GM23338 (cell line): ENCODE measurements at regions not wholly inside any gene's neighbourhood (a gene's known extent, or its start where the extent isn't known, plus 50 kb on each side); places are given as distances from the start of the nearest gene placed in this dataset.

Experiments used
- ATAC-seq: fragments of 200-7000 bp; cut with Tn5 transposase; 3 replicates; pipeline ENCODE4 v1.9.1; 2020
- DNase-seq: peaks from one replicate; pipeline ENCODE4 v3.0.0-alpha.2; 2015; ENCODE audit warnings: low spot score
- H2AFZ ChIP-seq: fragments of 200-600 bp; sonication (generic); 2 replicates; pipeline ENCODE4 v1.8.0; 2016; ENCODE audit warnings: antibody characterized with exemption, mild to moderate bottlenecking, moderate library complexity
- H3F3A ChIP-seq: fragments of 200-600 bp; sonication (generic); replicated peaks from 2 replicates; pipeline ENCODE4 v1.8.0; 2017; ENCODE audit warnings: antibody characterized with exemption, mixed run types, low read depth
- H3K27ac ChIP-seq: fragments of 200-600 bp; sonication (generic); 2 replicates; pipeline ENCODE4 v1.6.1; 2016; ENCODE audit warnings: low read depth
- H3K27me3 ChIP-seq: fragments of 200-600 bp; sonication (generic); 2 replicates; pipeline ENCODE4 v1.8.0; 2016; ENCODE audit warnings: mild to moderate bottlenecking, mixed run types, moderate library complexity; ENCODE audit not compliant: insufficient read depth
- H3K36me3 ChIP-seq: fragments of 200-600 bp; sonication (generic); 2 replicates; pipeline ENCODE4 v1.8.0; 2016; ENCODE audit warnings: mild to moderate bottlenecking; ENCODE audit not compliant: insufficient read depth
- H3K4me1 ChIP-seq: fragments of 200-600 bp; sonication (generic); 2 replicates; pipeline ENCODE4 v1.8.0; 2016; ENCODE audit warnings: mild to moderate bottlenecking, moderate library complexity; ENCODE audit not compliant: insufficient read depth
- H3K4me2 ChIP-seq: fragments of 200-600 bp; sonication (generic); 2 replicates; pipeline ENCODE4 v1.7.1; 2017; ENCODE audit warnings: mixed run types
- H3K4me3 ChIP-seq: fragments of 200-600 bp; sonication (generic); 2 replicates; pipeline ENCODE4 v1.6.1; 2016; ENCODE audit warnings: mixed run types
- H3K79me2 ChIP-seq: fragments of 200-600 bp; sonication (generic); replicated peaks from 2 replicates; pipeline ENCODE4 v1.8.0; 2017; ENCODE audit warnings: mild to moderate bottlenecking; ENCODE audit not compliant: insufficient read depth
- H3K9me2 ChIP-seq: fragments of 200-600 bp; sonication (generic); 2 replicates; pipeline ENCODE4 v1.8.0; 2017; ENCODE audit not compliant: insufficient read depth
- H4K20me1 ChIP-seq: fragments of 200-600 bp; sonication (generic); replicated peaks from 2 replicates; pipeline ENCODE4 v1.8.0; 2017; ENCODE audit warnings: mild to moderate bottlenecking; ENCODE audit not compliant: insufficient read depth
- H3K27ac Mint-ChIP-seq: 2 replicates; pipeline ENCODE4 v1.8.0; 2020; ENCODE audit warnings: inconsistent platforms, mild to moderate bottlenecking, moderate library complexity, mixed read lengths
- H3K27me3 Mint-ChIP-seq: 3 replicates; pipeline ENCODE4 v1.8.0; 2022; ENCODE audit warnings: low read depth, mild to moderate bottlenecking, moderate library complexity, mixed read lengths, inconsistent platforms; ENCODE audit not compliant: insufficient read depth, poor library complexity
- H3K36me3 Mint-ChIP-seq: 3 replicates; pipeline ENCODE4 v1.8.0; 2021; ENCODE audit warnings: low read depth, mild to moderate bottlenecking, inconsistent platforms, moderate library complexity, mixed read lengths
- H3K4me1 Mint-ChIP-seq: 3 replicates; pipeline ENCODE4 v1.8.0; 2020; ENCODE audit warnings: mild to moderate bottlenecking, inconsistent platforms, mixed read lengths
- H3K4me3 Mint-ChIP-seq: 3 replicates; pipeline ENCODE4 v1.8.0; 2021; ENCODE audit warnings: moderate library complexity, mild to moderate bottlenecking, inconsistent platforms, mixed read lengths
- H3K9me3 Mint-ChIP-seq: 3 replicates; pipeline ENCODE4 v1.8.0; 2020; ENCODE audit warnings: moderate library complexity, mild to moderate bottlenecking, inconsistent platforms, mixed read lengths
- CTCF ChIP-seq, 2 experiments: fragments of 200-600 bp in 1 of 2; sonication (generic) in 1 of 2; conservative IDR thresholded peaks; 2 replicates each; pipeline versions ENCODE4 v1.5.1 to v1.6.1; 2016 to 2017; ENCODE audit warnings: antibody characterized with exemption in 2 of 2, low read depth in 2 of 2, mild to moderate bottlenecking in 2 of 2, moderate library complexity in 1 of 2
- EZH2 ChIP-seq: fragments of 200-600 bp; sonication (generic); IDR thresholded peaks from one replicate; pipeline ENCODE4 v1.8.0; 2017; ENCODE audit warnings: antibody characterized with exemption, mild to moderate bottlenecking, low read depth; ENCODE audit not compliant: unreplicated experiment
- EZH2phosphoT487 ChIP-seq: fragments of 200-600 bp; sonication (generic); IDR thresholded peaks from one replicate; pipeline ENCODE4 v1.8.1; 2018; ENCODE audit warnings: antibody characterized with exemption; ENCODE audit not compliant: unreplicated experiment
- JUNB ChIP-seq: IDR thresholded peaks from one replicate; pipeline ENCODE4 v1.6.1; 2016; ENCODE audit warnings: antibody characterized with exemption; ENCODE audit not compliant: unreplicated experiment
- NANOG ChIP-seq: IDR thresholded peaks from 2 replicates; pipeline ENCODE4 v1.6.1; 2016; ENCODE audit warnings: antibody characterized with exemption, borderline replicate concordance
- ZNF114 ChIP-seq: fragments of 250-450 bp; sonication (Bioruptor Pico); IDR thresholded peaks from 2 replicates; pipeline ENCODE4 v1.5.0; 2020; ENCODE audit warnings: mild to moderate bottlenecking, moderate library complexity
- ZNF331 ChIP-seq: fragments of 250-450 bp; sonication (Bioruptor Pico); IDR thresholded peaks from 2 replicates; pipeline ENCODE4 v1.5.0; 2020; ENCODE audit warnings: low read depth, mild to moderate bottlenecking, moderate library complexity
- ZNF462 ChIP-seq: fragments of 250-450 bp; sonication (Bioruptor Pico); IDR thresholded peaks from 2 replicates; pipeline ENCODE4 v1.5.0; 2020; ENCODE audit warnings: mild to moderate bottlenecking, moderate library complexity
- TF ChIP-seq, protein P1 (sequence below): IDR thresholded peaks from one replicate; pipeline ENCODE4 v1.6.1; 2018; ENCODE audit warnings: antibody characterized with exemption; ENCODE audit not compliant: unreplicated experiment

DNA sequence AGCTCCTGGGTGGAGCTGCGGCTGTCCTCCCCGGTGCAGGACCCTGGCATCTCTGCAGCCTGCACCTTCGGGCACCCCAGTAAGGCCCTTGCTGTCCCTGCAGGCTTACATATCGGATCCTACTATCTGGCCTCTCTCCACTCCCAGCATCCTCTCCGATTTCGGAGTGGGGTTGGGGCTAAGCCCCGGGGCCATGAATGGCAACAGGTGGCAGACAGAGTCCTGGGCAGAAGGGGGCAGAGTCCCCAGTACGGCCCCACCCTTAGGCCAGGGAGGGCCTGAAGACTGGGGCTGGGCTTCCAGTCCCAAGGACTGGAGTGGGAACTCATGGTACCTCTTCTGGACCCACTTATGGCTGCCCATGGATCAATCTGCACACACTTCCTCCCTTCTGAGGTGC is 180.4 kb upstream of the MC4R start:
- Mint-ChIP-seq H3K4me1 (peaks cover 5% of the 10 kb centered on the region; the same call in 2 of the 3 replicates), H3K9me3 (peaks cover 10% of the 10 kb centered on the region; the same call in 2 of the 3 replicates), H3K4me3 (no peak overlapping the region), H3K27ac (no peak overlapping the region), H3K36me3 (peaks cover 7% of the 10 kb centered on the region; the same call in 1 of the 3 replicates), H3K27me3 (peaks cover 2% of the 10 kb centered on the region)
- Histone ChIP-seq H3K4me3 (no peak overlapping the region), H2AFZ (no peak overlapping the region), H3K27me3 (no peaks in the 10 kb centered on the region), H3K4me1 (no peaks in the 10 kb centered on the region), H3K9me2 (0 out of 2 replicates have a peak, but pooled peaks cover 2% of the 10 kb centered on the region), H4K20me1 (no peaks in the 10 kb centered on the region), H3K27ac (no peak overlapping the region), H3K36me3 (no peaks in the 10 kb centered on the region), H3F3A (no peaks in the 10 kb centered on the region), H3K79me2 (no peaks in the 10 kb centered on the region), H3K4me2 (no peak overlapping the region)
- ATAC-seq (no peak), DNase-seq (no peak)
- TF ChIP-seq NANOG (no peak), CTCF (conservative IDR thresholded peaks at IDR 0.05; ENCODE audit: low read depth in 2 of 2) (no peak), EZH2phosphoT487 (no peak), JUNB (no peak), ZNF331 (no peak), ZNF462 (no peak), ZNF114 (CRISPR knock-in tag) (no peak), EZH2 (no peak)
- TF ChIP-seq, protein P1, sequence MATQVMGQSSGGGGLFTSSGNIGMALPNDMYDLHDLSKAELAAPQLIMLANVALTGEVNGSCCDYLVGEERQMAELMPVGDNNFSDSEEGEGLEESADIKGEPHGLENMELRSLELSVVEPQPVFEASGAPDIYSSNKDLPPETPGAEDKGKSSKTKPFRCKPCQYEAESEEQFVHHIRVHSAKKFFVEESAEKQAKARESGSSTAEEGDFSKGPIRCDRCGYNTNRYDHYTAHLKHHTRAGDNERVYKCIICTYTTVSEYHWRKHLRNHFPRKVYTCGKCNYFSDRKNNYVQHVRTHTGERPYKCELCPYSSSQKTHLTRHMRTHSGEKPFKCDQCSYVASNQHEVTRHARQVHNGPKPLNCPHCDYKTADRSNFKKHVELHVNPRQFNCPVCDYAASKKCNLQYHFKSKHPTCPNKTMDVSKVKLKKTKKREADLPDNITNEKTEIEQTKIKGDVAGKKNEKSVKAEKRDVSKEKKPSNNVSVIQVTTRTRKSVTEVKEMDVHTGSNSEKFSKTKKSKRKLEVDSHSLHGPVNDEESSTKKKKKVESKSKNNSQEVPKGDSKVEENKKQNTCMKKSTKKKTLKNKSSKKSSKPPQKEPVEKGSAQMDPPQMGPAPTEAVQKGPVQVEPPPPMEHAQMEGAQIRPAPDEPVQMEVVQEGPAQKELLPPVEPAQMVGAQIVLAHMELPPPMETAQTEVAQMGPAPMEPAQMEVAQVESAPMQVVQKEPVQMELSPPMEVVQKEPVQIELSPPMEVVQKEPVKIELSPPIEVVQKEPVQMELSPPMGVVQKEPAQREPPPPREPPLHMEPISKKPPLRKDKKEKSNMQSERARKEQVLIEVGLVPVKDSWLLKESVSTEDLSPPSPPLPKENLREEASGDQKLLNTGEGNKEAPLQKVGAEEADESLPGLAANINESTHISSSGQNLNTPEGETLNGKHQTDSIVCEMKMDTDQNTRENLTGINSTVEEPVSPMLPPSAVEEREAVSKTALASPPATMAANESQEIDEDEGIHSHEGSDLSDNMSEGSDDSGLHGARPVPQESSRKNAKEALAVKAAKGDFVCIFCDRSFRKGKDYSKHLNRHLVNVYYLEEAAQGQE = no peak
